ENCODE measurements at regions not wholly inside any gene's neighbourhood (a gene's known extent, or its start where the extent isn't known, plus 50 kb on each side); places are given as distances from the start of the nearest gene placed in this dataset.

DNA sequence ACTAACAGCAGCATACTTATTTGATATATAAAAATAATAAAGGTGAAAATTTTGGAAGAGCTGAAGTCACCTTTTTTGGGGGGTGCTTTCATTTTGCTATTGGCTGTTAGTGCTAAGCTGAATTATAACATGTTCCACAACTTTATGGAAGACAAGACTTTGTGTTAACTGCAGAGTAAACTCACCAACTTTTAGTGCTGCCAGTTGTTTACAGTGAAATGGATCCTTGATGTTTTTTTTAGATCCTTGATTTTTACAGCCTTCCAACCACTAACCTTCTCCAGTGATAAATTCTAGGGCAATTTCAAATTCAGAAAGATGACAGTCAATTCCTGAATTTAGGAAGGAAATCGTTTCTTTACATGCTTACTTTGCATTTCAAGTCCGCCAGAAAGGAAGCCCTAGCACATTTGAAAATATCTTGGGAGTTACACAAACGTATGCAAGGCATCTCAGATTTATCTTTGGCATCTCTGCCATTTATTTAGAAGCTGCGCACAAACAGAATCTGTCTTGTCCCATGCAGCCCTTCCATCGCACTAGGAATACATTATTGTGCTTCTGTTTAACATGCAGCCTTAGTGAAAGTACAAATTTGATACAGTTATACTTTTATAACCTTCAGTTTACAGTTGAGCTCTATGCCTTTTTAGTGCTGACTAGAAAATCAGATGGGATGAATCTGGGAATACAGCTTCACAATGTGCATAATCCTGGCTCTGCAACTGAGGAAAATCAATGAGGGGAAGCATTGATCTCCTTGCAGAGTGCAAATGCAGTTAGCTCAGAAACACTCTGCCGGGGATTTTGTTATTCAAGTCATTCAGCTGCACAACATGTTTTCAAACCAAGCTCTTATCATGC lies 142.4 kb upstream of the ZNF608 start:
- TF ChIP-seq, protein P1, sequence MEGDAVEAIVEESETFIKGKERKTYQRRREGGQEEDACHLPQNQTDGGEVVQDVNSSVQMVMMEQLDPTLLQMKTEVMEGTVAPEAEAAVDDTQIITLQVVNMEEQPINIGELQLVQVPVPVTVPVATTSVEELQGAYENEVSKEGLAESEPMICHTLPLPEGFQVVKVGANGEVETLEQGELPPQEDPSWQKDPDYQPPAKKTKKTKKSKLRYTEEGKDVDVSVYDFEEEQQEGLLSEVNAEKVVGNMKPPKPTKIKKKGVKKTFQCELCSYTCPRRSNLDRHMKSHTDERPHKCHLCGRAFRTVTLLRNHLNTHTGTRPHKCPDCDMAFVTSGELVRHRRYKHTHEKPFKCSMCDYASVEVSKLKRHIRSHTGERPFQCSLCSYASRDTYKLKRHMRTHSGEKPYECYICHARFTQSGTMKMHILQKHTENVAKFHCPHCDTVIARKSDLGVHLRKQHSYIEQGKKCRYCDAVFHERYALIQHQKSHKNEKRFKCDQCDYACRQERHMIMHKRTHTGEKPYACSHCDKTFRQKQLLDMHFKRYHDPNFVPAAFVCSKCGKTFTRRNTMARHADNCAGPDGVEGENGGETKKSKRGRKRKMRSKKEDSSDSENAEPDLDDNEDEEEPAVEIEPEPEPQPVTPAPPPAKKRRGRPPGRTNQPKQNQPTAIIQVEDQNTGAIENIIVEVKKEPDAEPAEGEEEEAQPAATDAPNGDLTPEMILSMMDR (IDR thresholded peaks at IDR 0.05; ENCODE audit: extremely low read depth in 1 of 2, insufficient read depth in 1 of 2, low read depth in 1 of 2, low read length in 2 of 2), result no peak
- TF ChIP-seq POLR2A (IDR thresholded peaks at IDR 0.05; ENCODE audit: low read depth, low read length), result no peak
- TF ChIP-seq POLR2AphosphoS5 (IDR thresholded peaks at IDR 0.05; ENCODE audit: insufficient read depth, low read depth, low read length), result no peak
- TF ChIP-seq EZH2 (IDR thresholded peaks at IDR 0.05; ENCODE audit: borderline replicate concordance, low read depth, low read length, severe bottlenecking), result no peak
- TF ChIP-seq JUN (IDR thresholded peaks at IDR 0.05; ENCODE audit: borderline replicate concordance, insufficient read depth, insufficient read length, low read depth), result no peak
- no peak for TF ChIP-seq FOS (IDR thresholded peaks at IDR 0.05; ENCODE audit: borderline replicate concordance, insufficient read depth, low read length)
- TF ChIP-seq GATA2 (IDR thresholded peaks at IDR 0.05; ENCODE audit: insufficient read depth, insufficient read length, low read depth, low read length), result no peak
- TF ChIP-seq, protein P2, sequence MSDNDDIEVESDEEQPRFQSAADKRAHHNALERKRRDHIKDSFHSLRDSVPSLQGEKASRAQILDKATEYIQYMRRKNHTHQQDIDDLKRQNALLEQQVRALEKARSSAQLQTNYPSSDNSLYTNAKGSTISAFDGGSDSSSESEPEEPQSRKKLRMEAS (IDR thresholded peaks at IDR 0.05; ENCODE audit: insufficient read depth, insufficient read length), result no peak
- TF ChIP-seq MYC (IDR thresholded peaks at IDR 0.05; ENCODE audit: low read depth, low read length), result no peak

All from endothelial cell of umbilical vein (primary cell).